ENCODE measurements at regions not wholly inside any gene's neighbourhood (a gene's known extent, or its start where the extent isn't known, plus 50 kb on each side); places are given as distances from the start of the nearest gene placed in this dataset.

- DNase-seq, result no peak
Measured at GRCh38 chr17:77308861-77309726, 168.3 kb downstream of the SEC14L1 start.

DNA sequence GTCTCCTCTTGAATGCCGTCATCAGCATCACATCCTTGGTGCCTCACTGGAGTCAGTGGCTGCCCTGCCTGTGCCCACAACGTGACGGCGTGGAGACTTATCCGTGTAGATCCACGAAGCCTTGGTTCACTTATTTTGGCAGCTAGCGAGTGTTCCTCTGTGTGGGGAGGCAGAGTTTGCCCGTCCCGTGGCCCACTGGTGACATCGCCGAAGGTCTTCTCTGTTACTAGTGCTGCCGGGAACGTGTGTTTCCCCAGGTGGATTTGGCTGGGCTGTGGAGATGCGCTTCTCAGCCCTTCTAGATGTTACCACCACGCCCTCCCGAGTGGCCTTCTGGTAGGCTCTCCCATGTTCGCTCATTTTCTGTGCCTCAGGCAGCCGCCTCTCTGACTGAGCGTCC lies 169.6 kb downstream of the SEC14L1 start:
- no peak for DNase-seq

DNA sequence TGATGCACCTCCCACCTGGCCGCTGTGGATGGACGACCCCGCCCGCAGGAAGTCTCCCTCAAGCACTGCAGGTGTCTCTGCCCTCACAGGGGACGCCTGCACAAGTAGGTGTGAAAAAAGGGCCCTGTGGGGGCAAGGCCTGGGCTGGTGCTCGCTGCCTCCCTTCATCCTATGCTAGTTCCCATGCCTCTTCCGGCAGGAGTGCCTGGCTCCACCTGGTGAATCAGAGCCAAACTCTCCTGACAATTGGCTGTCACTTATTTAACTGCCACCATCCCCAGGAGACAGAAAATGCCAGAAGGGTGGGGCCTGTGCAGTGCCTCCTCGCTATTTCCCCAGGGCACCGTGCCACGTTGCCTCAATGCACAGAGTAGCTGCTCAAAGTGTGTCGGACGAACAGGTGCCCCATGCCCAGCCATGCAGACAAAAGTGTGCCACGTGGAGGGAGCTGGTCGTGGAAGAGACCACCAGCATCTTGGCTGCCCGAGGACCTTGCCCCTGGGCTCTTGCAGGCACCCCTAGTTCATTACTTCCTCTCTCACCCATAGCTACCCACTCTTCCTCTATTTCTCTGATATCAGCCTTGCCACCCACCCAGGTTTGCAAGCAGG lies 170.7 kb downstream of the SEC14L1 start:
- DNase-seq, result no peak

- no peak for DNase-seq
Measured at GRCh38 chr17:77312061-77312701, 171.4 kb downstream of the SEC14L1 start.

DNA sequence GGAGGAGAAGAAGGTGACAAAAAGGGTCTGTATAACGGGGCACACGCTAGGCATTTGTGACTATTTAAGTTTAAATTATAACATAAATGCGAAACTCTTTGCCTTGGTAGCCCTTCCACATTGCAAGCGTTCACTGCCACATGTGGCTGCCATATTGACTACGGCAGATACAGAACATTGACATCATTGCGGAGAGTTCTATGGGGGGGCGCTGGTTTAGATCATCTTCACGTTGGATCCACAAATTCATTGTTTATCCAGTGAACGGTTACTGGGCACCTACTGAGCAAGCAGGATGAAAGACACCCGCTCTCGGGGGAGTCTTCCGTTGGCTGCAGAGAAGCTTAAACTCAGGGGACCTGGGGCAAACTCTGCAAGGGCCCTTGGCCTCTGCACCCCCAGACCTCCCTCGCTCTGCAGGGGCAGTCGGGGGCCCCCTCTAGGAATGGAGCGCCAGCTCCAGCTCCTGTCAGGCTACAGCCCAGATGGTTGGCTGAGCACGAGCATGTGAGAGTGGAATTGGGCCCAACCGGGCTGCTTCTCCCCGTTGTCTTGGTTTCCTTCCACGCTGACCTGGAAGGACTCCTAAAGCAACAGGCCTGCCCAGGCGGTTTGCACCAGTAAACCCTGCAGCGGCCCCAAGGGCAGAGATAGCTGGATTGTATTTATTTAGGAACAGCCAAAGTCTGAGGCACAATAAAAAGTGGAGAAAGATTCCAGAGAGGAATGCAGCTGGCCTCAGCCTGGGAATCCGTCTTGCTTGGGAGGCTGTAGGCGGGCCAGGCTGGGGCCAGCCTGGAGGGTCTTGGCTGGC lies 172.2 kb downstream of the SEC14L1 start:
- DNase-seq, result no peak

GRCh38 chr17:77313831-77314230 lies 173.1 kb downstream of the SEC14L1 start:
- DNase-seq, result no peak

GRCh38 chr17:77314601-77315000 lies 173.8 kb downstream of the SEC14L1 start:
- no peak for DNase-seq

DNA sequence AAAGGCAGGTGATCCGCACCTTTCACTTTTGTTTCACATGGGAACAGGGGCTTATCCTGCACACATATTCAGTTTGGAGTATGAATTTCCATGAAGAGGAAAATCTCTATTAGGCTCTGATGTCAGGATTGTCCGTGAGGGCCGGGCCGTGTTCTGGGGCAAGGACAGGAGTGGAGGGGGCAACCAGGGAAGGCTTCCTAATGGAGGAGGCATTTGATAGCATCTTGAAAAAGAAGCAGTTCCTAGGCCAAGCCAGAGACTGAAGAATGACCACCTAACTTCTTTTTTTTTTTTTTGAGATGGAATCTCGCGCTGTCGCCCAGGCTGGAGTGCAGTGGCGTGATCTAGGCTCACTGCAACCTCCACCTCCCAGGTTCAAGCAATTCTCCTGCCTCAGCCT lies 174.2 kb downstream of the SEC14L1 start:
- DNase-seq, result no peak

DNA sequence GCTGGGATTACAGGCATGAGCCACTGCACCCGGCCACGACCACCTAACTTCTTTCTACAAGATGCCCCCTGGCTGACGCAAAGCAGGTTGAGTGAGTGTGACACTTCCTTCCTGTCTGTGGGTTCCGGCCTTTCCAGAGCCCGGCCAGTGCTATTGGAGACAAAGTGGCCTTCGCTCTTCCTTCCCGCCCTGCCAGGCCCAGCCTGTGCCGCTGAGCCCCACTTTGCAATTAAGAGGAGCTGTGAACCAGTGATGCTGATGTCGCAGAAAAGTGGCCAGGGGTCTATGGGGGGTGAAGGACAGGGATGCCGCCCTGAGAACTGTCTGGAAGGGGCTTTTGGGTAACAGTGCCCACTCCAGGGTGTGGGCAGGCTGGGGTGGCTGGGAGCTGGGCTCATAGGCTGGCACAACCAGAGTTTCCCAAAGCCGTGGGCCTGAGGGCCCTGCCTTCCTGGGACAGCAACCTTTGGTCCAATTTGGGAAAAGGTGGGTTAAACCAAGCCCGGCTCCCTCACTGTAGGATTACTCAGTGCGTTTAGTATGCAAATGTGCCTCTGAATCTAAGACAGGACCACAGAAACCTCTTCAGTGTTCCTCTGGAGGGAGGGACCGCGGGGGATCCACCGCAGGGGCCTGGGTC lies 174.9 kb downstream of the SEC14L1 start:
- no peak for DNase-seq

DNA sequence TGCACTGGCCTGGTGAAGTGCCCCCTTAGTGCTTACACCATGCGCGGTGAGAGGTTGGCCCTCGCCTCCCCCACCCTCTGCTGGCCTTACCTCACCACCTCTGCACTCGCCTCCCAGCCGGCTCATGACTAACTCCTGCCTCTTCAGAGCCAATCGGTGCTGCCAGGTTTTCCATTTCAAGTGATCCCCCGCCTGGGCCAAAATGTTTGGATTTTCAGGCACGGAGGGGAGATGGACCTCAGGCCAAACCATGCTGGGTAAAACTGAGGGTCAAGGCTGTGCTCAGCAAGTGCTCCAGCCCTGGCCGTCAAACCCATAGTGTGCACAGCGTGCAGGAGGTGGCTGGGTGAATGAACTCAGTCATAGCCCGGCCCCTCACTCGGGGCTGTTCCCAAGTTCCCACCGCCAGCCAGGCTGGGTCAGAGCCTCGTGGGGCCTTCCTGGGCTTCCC lies 175.4 kb downstream of the SEC14L1 start:
- DNase-seq, result no peak

- no peak for DNase-seq
Measured at GRCh38 chr17:77316651-77317050, 175.9 kb downstream of the SEC14L1 start.

- no peak for DNase-seq
Measured at GRCh38 chr17:77317091-77317750, 176.5 kb downstream of the SEC14L1 start.

- no peak for DNase-seq
Measured at GRCh38 chr17:77318021-77318420, 177.3 kb downstream of the SEC14L1 start.

DNA sequence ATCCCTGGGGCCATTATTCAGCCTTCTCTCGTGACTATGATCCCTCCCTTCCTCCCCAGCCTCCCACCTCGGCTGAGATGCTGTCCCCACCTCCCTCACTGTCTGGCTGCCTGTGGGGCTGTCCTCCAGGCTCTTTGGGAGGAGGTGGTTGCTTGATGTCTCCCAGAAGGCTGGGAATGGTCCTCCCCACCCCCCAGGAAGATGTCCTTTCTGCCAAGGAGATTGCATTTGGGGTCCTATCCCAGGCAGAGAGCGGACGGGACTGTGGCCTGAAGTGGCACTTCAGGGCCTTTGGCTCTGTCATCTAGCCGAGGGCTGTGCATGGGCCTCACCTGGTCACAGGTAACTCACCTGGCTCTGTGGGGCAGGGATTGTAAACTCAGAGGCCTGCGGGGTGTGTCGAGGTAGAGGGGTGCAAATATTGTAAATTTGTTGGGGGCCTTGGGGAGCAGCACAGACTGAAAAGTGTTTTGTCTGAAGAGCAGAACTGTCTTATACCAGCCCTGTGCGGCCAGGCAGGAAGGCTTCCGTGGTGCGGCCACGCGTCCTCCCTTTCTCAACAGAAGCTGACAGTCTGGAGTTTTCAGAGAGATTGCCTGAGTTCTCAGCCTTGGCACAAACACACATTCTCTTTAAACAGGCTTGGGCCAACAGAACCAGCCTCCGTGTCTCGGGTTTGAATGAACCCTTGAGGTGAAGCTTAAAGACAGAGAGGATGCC lies 177.9 kb downstream of the SEC14L1 start:
- DNase-seq, result no peak

DNA sequence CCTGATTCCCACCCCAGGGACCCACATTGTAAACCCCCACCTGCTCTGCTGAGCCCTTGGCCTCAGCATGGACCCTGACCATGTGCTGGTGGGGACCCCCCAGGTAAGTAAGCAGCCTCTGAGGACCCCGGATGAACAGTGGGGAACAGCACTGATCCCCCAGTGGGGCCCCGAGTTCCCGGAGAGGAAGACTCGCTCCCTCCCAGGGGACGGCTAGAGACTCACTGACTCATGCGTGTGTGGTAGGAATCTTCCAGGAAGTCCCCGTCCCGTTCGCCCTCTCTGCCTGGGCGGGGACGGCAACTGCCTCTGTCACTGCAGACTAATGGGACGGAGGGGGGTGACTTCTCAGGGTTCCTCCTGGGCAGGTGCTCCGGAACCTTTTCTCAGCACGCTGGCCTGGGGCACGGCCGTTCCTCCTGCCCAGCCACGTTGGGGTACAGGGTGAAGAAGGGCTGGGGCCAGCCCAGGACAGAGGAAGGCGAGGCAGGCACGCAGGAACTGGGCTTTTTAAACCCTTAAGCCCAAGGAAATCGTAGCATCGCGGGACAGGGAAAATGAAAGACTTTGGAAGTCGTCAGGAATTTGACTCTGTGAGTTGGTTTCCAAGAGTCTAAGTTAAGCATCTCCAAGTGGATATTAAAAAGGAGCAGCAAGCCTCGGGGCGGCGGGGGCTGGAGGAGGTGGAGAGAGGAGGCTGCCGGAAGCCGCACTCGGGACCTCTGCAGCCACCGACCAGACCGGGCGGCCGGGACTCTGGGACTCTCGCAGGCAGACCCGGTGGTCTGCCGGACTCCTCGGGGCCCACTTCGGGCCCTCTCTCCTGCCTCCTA lies 178.7 kb downstream of the SEC14L1 start:
- no peak for DNase-seq

DNA sequence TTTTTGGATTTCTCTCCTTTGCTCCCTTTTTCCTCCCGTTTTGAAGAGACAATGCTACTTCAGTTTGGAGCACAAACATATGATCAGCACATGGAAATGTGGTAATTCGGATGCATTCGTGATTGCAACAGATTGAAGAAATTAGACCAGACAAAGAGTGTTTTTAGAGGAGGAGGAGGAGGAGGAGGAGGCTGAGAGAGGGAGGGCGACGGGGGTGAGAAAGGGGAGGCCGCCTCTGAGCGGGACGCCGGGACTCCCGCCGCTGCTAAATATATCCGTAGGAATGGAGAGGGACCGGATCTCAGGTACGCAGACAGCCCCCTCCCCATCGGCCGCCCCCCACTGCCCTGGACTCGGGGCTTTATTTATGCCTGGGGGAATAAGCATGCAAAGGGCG lies 179.3 kb downstream of the SEC14L1 start:
- DNase-seq, result no peak

- DNase-seq, result no peak
Measured at GRCh38 chr17:77320485-77321256, 179.9 kb downstream of the SEC14L1 start.

- DNase-seq, result no peak
Measured at GRCh38 chr17:77321649-77322513, 181.1 kb downstream of the SEC14L1 start.
